ENCODE measurements at regions not wholly inside any gene's neighbourhood (a gene's known extent, or its start where the extent isn't known, plus 50 kb on each side); places are given as distances from the start of the nearest gene placed in this dataset.

DNA sequence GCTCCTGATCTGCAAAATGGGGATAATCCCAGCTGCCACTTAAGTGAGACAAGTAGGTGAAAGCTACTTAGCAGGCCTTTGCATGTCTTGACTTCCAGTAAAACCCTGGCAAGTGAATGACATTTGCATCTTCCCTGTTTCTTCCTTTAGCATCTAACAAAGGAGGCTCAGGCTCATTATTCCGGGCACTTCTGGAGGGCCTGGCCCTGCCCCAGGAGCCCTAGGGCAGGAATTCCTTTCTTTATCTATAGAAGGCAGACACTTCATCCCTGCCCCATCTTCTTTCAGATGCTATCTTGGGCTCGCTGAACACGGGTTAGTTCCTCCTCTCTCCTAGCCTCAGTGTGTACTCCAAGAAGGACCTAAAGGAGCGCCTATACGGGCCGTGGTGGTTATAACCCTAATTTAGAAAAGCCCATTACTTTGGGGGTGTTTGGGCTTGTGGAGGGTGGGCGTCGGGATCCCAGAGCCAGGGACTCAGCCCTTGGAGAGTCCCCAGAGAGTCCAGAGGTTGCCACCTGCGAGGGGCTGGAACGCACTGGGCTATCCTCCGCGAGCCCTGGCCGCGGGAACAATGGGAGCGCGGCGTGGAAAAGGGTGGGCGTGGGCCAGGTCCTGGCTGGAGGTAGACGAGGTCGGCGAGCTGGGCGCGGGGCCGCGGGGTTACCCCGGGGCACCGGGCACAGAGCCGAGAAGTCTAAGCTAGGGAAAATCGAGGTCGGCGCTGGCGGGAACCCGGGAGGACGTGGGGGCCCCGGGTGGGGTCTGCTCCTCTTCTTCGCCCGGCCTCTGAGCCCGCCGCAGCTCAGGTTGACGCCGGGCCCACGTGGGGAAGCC, 62.8 kb upstream of the EPB41L1 start:
- peaks cover 11% of the 10 kb centered on the region for H3K4me1 ChIP-seq (ENCODE audit: insufficient read depth, insufficient read length)
- peaks cover 30% of the 10 kb centered on the region for H3K27me3 ChIP-seq (ENCODE audit: insufficient read depth, insufficient read length)
- H3K9ac ChIP-seq (ENCODE audit: insufficient read length, low read depth) = peak overlapping the region; percentile 82
- H3K36me3 ChIP-seq (ENCODE audit: insufficient read depth, insufficient read length, low read length) = no peaks in the 10 kb centered on the region
- no peak for TF ChIP-seq ZNF274 (IDR thresholded peaks at IDR 0.05; ENCODE audit: low read depth, low read length)
- no peak for TF ChIP-seq YY1 (IDR thresholded peaks at IDR 0.05; ENCODE audit: insufficient read depth, insufficient read length)
- TF ChIP-seq SUZ12 (IDR thresholded peaks at IDR 0.05; ENCODE audit: extremely low read depth, insufficient read depth, insufficient read length) = no peak
- peak; percentile 89 for DNase-seq (ENCODE audit: low read depth, low spot score)
- H3K4me3 ChIP-seq (ENCODE audit: insufficient read length, low read depth) = peak overlapping the region; percentile 52
- H3K9me3 ChIP-seq (ENCODE audit: insufficient read depth, low read length) = no peaks in the 10 kb centered on the region

GRCh38 chr20:36092398-36093024, 62.0 kb upstream of the EPB41L1 start:
- H3K4me1 ChIP-seq (ENCODE audit: insufficient read depth, insufficient read length) = peaks cover 15% of the 10 kb centered on the region
- H3K9me3 ChIP-seq (ENCODE audit: insufficient read depth, low read length) = no peaks in the 10 kb centered on the region
- H3K36me3 ChIP-seq (ENCODE audit: insufficient read depth, insufficient read length, low read length) = no peaks in the 10 kb centered on the region
- TF ChIP-seq YY1 (IDR thresholded peaks at IDR 0.05; ENCODE audit: insufficient read depth, insufficient read length) (no peak), SUZ12 (IDR thresholded peaks at IDR 0.05; ENCODE audit: extremely low read depth, insufficient read depth, insufficient read length) (no peak), ZNF274 (IDR thresholded peaks at IDR 0.05; ENCODE audit: low read depth, low read length) (no peak)
- peak overlapping the region; percentile 86 for H3K9ac ChIP-seq (ENCODE audit: insufficient read length, low read depth)
- H3K27me3 ChIP-seq (ENCODE audit: insufficient read depth, insufficient read length) = peaks cover 30% of the 10 kb centered on the region
- no peak for DNase-seq (ENCODE audit: low read depth, low spot score)
- H3K4me3 ChIP-seq (ENCODE audit: insufficient read length, low read depth) = peak overlapping the region; percentile 80

DNA sequence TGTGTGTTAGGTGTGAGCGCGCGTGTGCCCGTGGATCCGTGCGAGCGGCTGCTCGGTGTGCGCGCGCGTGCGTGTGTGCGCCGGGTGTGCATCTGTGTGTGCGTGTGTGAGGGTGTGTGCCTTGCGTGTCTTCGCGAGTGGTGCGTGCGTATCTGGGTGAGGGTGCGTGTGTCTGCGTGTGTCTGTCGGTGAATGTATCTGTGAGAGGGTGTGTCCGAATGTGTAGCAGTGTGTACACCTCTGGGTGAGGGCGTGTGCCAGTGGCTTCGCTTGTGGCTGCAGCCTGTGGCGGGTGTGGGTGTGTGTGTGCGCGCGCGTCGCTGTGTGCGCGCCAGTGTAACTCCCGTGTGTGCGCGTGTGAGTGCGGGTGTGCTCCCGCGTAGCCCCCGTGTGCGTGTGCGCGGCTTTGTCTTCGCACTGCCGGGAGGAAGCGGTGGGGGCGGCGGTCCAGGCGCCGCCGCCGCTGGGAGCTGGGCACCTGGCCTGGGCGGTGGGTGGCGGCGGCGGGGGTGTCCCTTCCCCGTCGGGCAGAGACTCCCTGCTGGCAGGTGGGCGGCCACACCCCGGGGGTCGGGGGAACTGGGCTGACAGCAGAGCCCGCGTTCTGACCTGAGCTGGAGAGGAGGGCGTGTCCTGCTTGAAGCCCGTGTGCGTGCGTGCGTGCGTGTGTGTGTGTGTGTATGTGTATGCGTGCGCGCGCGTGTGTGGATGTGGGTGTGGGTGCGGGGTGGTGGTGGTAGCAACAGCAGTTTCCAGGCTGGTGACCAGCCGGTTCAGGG, 61.3 kb upstream of the EPB41L1 start:
- Histone ChIP-seq H3K9me3 (ENCODE audit: insufficient read depth, low read length) (no peaks in the 10 kb centered on the region), H3K4me1 (ENCODE audit: insufficient read depth, insufficient read length) (peaks cover 18% of the 10 kb centered on the region), H3K4me3 (ENCODE audit: insufficient read length, low read depth) (peak overlapping the region; percentile 80), H3K9ac (ENCODE audit: insufficient read length, low read depth) (peak overlapping the region; percentile 86), H3K27me3 (ENCODE audit: insufficient read depth, insufficient read length) (peaks cover 30% of the 10 kb centered on the region), H3K36me3 (ENCODE audit: insufficient read depth, insufficient read length, low read length) (no peaks in the 10 kb centered on the region)
- DNase-seq (ENCODE audit: low read depth, low spot score) = no peak
- no peak for TF ChIP-seq YY1 (IDR thresholded peaks at IDR 0.05; ENCODE audit: insufficient read depth, insufficient read length)

GRCh38 chr20:36093804-36094145, 60.8 kb upstream of the EPB41L1 start:
- TF ChIP-seq SUZ12 (IDR thresholded peaks at IDR 0.05; ENCODE audit: extremely low read depth, insufficient read depth, insufficient read length) = no peak
- no peak for TF ChIP-seq ZNF274 (IDR thresholded peaks at IDR 0.05; ENCODE audit: low read depth, low read length)
- Histone ChIP-seq H3K27me3 (ENCODE audit: insufficient read depth, insufficient read length) (peaks cover 35% of the 10 kb centered on the region), H3K9me3 (ENCODE audit: insufficient read depth, low read length) (no peaks in the 10 kb centered on the region), H3K4me3 (ENCODE audit: insufficient read length, low read depth) (peak overlapping the region; percentile 80), H3K9ac (ENCODE audit: insufficient read length, low read depth) (peak overlapping the region; percentile 86), H3K4me1 (ENCODE audit: insufficient read depth, insufficient read length) (peaks cover 23% of the 10 kb centered on the region), H3K36me3 (ENCODE audit: insufficient read depth, insufficient read length, low read length) (no peaks in the 10 kb centered on the region)
- no peak for DNase-seq (ENCODE audit: low read depth, low spot score)

- no peak overlapping the region for H3K9ac ChIP-seq (ENCODE audit: insufficient read length, low read depth)
- TF ChIP-seq ZNF274 (IDR thresholded peaks at IDR 0.05; ENCODE audit: low read depth, low read length) (no peak), YY1 (IDR thresholded peaks at IDR 0.05; ENCODE audit: insufficient read depth, insufficient read length) (no peak), SUZ12 (IDR thresholded peaks at IDR 0.05; ENCODE audit: extremely low read depth, insufficient read depth, insufficient read length) (no peak)
- peaks cover 41% of the 10 kb centered on the region for H3K27me3 ChIP-seq (ENCODE audit: insufficient read depth, insufficient read length)
- no peak for DNase-seq (ENCODE audit: low read depth, low spot score)
- no peaks in the 10 kb centered on the region for H3K36me3 ChIP-seq (ENCODE audit: insufficient read depth, insufficient read length, low read length)
- no peak overlapping the region for H3K4me3 ChIP-seq (ENCODE audit: insufficient read length, low read depth)
- peaks cover 23% of the 10 kb centered on the region for H3K4me1 ChIP-seq (ENCODE audit: insufficient read depth, insufficient read length)
- H3K9me3 ChIP-seq (ENCODE audit: insufficient read depth, low read length) = no peaks in the 10 kb centered on the region
Measured at GRCh38 chr20:36094497-36094896, 60.0 kb upstream of the EPB41L1 start.

GRCh38 chr20:36096435-36096834, 58.1 kb upstream of the EPB41L1 start:
- peaks cover 51% of the 10 kb centered on the region for H3K27me3 ChIP-seq (ENCODE audit: insufficient read depth, insufficient read length)
- DNase-seq (ENCODE audit: low read depth, low spot score) = no peak
- no peaks in the 10 kb centered on the region for H3K9me3 ChIP-seq (ENCODE audit: insufficient read depth, low read length)
- no peak for TF ChIP-seq ZNF274 (IDR thresholded peaks at IDR 0.05; ENCODE audit: low read depth, low read length)
- TF ChIP-seq YY1 (IDR thresholded peaks at IDR 0.05; ENCODE audit: insufficient read depth, insufficient read length) = no peak
- no peak for TF ChIP-seq SUZ12 (IDR thresholded peaks at IDR 0.05; ENCODE audit: extremely low read depth, insufficient read depth, insufficient read length)
- H3K36me3 ChIP-seq (ENCODE audit: insufficient read depth, insufficient read length, low read length) = no peaks in the 10 kb centered on the region
- H3K4me1 ChIP-seq (ENCODE audit: insufficient read depth, insufficient read length) = peaks cover 21% of the 10 kb centered on the region
- H3K9ac ChIP-seq (ENCODE audit: insufficient read length, low read depth) = no peak overlapping the region
- no peak overlapping the region for H3K4me3 ChIP-seq (ENCODE audit: insufficient read length, low read depth)
